GM10248 (cell line): ENCODE measurements at regions not wholly inside any gene's neighbourhood (a gene's known extent, or its start where the extent isn't known, plus 50 kb on each side); places are given as distances from the start of the nearest gene placed in this dataset.
"Not testable (repeated sequence)": the region's sequence is repeated elsewhere in the genome, so short reads cannot be mapped to it uniquely, and the experiment has no call there.

Experiments
- CTCF ChIA-PET: fragments of 300-600 bp; sonication (Branson Sonifier 250); formaldehyde crosslinking; extraction: SDS; loops from one replicate; lab custom pipeline; 2021; ENCODE audit warnings: antibody characterized with exemption; lab: Yijun Ruan, JAX
- POLR2A ChIA-PET: fragments of 350-650 bp; sonication (Branson Sonifier 250); formaldehyde crosslinking; extraction: SDS; loops from one replicate; lab custom pipeline; 2020; ENCODE audit warnings: antibody characterized with exemption; lab: Yijun Ruan, JAX
- DNase-seq: peaks from one replicate; pipeline ENCODE4 v3.0.0; 2012; ENCODE audit errors: extremely low spot score
- TF ChIP-seq, protein P1 (sequence below): IDR thresholded peaks from 2 replicates; pipeline ENCODE4 v1.5.1; 2012; ENCODE audit warnings: mild to moderate bottlenecking, low read depth; ENCODE audit errors: extremely low read depth, missing control alignments, control extremely low read depth

- ChIA-PET CTCF (no interaction called here), POLR2A (no interaction called here)
- TF ChIP-seq, protein P1, sequence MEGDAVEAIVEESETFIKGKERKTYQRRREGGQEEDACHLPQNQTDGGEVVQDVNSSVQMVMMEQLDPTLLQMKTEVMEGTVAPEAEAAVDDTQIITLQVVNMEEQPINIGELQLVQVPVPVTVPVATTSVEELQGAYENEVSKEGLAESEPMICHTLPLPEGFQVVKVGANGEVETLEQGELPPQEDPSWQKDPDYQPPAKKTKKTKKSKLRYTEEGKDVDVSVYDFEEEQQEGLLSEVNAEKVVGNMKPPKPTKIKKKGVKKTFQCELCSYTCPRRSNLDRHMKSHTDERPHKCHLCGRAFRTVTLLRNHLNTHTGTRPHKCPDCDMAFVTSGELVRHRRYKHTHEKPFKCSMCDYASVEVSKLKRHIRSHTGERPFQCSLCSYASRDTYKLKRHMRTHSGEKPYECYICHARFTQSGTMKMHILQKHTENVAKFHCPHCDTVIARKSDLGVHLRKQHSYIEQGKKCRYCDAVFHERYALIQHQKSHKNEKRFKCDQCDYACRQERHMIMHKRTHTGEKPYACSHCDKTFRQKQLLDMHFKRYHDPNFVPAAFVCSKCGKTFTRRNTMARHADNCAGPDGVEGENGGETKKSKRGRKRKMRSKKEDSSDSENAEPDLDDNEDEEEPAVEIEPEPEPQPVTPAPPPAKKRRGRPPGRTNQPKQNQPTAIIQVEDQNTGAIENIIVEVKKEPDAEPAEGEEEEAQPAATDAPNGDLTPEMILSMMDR = no peak
- DNase-seq = no peak
Observed at GRCh38 chr9:78909566-78909965, 612.6 kb downstream of the PSAT1 start.

GRCh38 chr9:78916884-78917283, 620.0 kb downstream of the PSAT1 start:
- DNase-seq, POLR2A ChIA-PET: not testable (repeated sequence)
- CTCF ChIA-PET = interaction anchor here (1.2 kb wide), 1 partner anchor 12 kb away, joined by 3 read pairs; no protein-coding TSS in a partner anchor

GRCh38 chr9:78918976-78919375, 622.1 kb downstream of the PSAT1 start:
- TF ChIP-seq, protein P1 = no peak
- ChIA-PET POLR2A (no interaction called here), CTCF (no interaction called here)
- DNase-seq = no peak

DNA sequence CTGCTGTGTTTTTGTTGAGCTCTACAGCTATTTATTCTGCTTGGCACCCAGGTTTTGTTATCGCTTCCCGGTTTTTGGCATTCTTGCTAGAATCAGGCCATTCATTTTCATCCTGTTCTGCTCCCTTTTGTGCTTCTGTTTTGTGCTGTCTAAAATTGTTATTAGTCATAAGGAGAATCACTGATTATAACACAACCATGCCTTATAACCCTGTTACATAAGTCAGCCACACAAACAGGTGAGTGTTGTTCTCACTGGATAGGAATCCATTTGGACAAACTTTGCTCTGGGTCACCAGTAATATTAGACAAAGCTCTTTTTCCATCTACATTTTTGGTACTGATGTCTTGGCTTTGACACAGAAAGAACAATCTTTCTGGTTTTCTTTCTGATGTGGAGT, 622.8 kb downstream of the PSAT1 start:
- ChIA-PET POLR2A (no interaction called here), CTCF (no interaction called here)
- TF ChIP-seq, protein P1 = no peak
- DNase-seq = no peak

DNA sequence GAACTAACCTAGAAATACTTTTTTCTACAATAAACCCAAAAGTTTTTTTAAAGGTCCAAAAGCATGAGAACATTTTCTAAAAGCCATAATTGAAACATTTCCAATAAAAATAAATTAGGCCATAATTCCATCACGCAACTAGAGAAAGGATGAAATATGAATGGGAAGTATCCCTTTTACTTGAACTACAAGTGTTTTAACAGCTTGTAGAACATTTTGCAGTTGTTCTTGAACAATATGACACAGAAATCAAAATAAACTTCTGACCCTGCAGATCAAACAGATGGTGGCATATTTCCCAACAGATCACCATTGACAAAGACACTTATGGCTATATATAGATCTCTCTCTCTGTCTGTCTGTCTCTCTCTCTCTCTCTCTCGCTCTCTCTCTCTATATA, 624.4 kb downstream of the PSAT1 start:
- CTCF ChIA-PET = no interaction called here
- TF ChIP-seq, protein P1 = no peak
- DNase-seq = no peak
- POLR2A ChIA-PET = no interaction called here

GRCh38 chr9:78923966-78924659, 627.2 kb downstream of the PSAT1 start:
- POLR2A ChIA-PET = no interaction called here
- CTCF ChIA-PET = interaction anchor here (1.4 kb wide), 1 partner anchor 15 kb away, joined by 3 read pairs; no protein-coding TSS in a partner anchor
- no peak for DNase-seq
- TF ChIP-seq, protein P1 = no peak

- TF ChIP-seq, protein P1 = no peak
- CTCF ChIA-PET = no interaction called here
- POLR2A ChIA-PET = no interaction called here
- DNase-seq = no peak
Observed at GRCh38 chr9:78927099-78927940, 630.4 kb downstream of the PSAT1 start.
